ENCODE measurements at regions not wholly inside any gene's neighbourhood (a gene's known extent, or its start where the extent isn't known, plus 50 kb on each side); places are given as distances from the start of the nearest gene placed in this dataset.

- TF ChIP-seq FOXM1 (IDR thresholded peaks at IDR 0.05; ENCODE audit: borderline replicate concordance), result no peak
- TF ChIP-seq ARNT (IDR thresholded peaks at IDR 0.05), result no peak
- TF ChIP-seq SUZ12 (IDR thresholded peaks at IDR 0.05), result no peak
Observed at GRCh38 chr19:28680111-28680510, 532.8 kb downstream of the UQCRFS1 start.
